ENCODE measurements at regions not wholly inside any gene's neighbourhood (a gene's known extent, or its start where the extent isn't known, plus 50 kb on each side); places are given as distances from the start of the nearest gene placed in this dataset.
"Not testable (repeated sequence)": the region's sequence is repeated elsewhere in the genome, so short reads cannot be mapped to it uniquely, and the experiment has no call there.

DNA sequence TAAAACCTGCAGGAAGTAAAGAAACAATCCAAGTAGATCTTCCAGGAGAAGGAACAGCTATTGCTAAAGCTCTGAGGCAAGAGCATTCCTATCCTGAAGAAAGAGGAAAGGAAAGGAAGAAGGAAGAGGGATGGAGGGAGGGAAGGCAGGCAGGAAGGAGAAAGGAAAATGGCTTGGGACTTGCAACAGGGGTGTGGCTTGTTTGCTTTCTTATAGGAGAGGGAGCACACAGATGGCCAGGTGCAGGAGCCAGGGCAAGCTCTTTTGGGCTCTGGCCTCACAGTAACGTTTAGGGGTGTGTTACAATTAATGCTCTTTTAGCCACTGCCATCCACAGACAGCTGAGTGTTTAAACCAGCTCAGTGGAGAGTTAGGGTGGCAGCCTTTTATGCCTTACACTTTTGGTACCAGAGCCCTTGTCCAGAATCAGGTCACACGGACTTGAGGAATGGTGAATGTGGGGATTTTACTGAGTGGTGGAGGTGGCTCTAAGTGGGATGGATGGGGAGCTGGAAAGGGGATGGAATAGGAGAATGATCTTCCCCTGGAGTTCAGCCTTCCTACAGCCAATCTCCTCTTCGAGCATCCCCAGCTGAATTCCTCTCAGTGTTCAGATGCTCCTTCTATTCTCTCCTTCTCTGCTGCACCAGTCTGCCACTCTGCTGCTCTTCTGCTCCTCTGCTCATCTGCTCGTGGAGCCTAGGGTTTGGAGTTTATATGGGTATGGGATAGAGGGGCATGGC is 108.7 kb upstream of the SLC39A10 start:
- TF ChIP-seq, protein P1, sequence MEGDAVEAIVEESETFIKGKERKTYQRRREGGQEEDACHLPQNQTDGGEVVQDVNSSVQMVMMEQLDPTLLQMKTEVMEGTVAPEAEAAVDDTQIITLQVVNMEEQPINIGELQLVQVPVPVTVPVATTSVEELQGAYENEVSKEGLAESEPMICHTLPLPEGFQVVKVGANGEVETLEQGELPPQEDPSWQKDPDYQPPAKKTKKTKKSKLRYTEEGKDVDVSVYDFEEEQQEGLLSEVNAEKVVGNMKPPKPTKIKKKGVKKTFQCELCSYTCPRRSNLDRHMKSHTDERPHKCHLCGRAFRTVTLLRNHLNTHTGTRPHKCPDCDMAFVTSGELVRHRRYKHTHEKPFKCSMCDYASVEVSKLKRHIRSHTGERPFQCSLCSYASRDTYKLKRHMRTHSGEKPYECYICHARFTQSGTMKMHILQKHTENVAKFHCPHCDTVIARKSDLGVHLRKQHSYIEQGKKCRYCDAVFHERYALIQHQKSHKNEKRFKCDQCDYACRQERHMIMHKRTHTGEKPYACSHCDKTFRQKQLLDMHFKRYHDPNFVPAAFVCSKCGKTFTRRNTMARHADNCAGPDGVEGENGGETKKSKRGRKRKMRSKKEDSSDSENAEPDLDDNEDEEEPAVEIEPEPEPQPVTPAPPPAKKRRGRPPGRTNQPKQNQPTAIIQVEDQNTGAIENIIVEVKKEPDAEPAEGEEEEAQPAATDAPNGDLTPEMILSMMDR (IDR thresholded peaks at IDR 0.05; ENCODE audit: extremely low read depth, insufficient read depth, missing control alignments), result no peak
- in situ Hi-C loops (cut with MboI; ENCODE audit: low pct_unique_long_range_greater_than_20kb, low sequenced_read_pairs, unreplicated experiment), result no loop called here
- DNase-seq (ENCODE audit: low spot score), result no peak

DNA sequence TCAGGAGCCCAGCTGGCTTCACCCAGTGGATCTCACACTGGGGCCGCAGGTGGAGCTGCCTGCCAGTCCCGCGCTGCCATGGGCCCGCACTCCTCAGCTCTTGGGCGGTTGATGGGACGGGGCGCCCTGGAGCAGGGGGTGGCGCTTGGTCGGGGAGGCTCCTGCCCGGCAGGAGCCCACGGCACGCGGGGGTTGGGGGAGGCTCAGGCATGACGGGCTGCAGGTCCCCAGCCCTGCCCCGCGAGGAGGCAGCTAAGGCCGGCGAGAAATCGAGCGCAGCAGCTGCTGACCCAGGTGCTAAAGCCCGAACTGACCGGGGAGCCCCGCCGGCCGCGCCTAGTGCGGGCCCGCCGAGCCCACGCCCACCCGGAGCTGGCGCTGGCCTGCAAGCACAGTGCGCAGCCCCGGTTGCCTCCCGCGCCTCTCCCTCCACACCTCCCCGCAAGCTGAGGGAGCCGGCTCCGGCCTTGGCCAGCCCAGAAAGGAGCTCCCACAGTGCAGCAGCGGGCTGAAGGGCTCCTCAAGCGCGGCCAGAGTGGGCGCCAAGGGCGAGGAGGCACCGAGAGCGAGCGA is 109.7 kb upstream of the SLC39A10 start:
- DNase-seq (ENCODE audit: low spot score); in situ Hi-C loops (cut with MboI; ENCODE audit: low pct_unique_long_range_greater_than_20kb, low sequenced_read_pairs, unreplicated experiment): not testable (repeated sequence)

DNA sequence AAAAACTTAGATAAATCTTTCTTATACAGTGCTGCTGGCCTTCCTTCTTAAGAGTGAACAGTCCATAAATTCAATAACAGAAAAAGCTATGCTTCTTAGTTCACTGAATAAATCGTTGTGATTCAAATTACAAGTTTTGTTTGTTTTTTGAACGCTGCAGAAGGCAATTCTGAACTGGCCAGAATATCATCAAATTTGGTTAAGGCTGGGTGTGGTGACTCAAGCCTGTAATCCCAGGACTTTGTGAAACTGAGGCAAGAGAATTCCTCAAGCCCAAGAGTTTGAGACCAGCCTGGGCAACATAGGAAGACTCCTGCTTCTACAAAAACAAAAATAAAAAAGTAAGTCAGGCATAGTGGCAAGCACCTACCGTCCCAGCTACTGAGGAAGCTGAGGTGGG is 111.2 kb upstream of the SLC39A10 start:
- DNase-seq (ENCODE audit: low spot score), result no peak
- TF ChIP-seq, protein P1 (IDR thresholded peaks at IDR 0.05; ENCODE audit: extremely low read depth, insufficient read depth, missing control alignments), result no peak
- in situ Hi-C loops (cut with MboI; ENCODE audit: low pct_unique_long_range_greater_than_20kb, low sequenced_read_pairs, unreplicated experiment), result no loop called here

DNA sequence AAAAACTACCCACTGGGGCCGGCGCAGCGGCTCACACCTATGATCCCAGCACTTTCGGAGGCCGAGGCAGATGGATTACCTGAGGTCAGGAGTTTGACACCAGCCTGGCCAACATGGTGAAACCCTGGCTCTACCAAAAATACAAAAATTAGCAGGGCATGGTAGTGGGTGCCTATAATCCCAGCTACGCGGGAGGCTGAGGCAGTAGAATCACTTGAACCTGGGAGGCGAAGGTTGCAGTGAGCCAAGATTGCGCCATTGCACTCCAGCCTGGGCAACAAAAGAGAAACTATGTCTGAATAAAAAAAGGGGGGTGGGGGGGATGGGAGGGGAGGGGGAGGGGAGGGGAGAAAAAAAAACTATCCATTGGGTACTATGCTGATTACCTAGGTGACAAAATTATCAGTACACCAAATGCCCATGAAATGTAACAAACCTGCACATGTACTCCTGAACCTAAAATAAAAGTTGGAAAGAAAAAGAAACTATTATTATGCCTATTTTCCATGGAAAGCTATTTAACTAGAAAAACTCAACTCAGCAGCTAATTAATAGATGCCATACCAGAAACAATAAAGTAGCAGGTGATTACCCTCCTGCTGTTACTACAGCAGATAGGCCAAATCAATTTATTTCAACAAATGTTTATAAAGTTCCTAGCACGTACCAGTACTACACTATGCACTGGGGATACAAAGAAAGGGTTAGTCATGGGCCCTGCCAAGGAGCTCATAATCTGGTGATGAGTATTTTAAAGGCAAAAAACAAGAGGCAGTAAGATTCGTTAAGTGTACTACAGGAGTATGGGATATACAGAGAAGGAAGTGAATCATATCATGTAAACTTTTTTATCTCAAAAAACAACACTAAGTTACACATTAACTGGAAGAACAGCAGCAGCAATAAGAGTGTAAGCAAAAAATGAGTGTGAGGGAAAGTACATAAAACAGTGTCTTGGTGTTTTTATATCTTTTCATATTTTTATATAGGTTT is 112.8 kb upstream of the SLC39A10 start:
- TF ChIP-seq, protein P1 (IDR thresholded peaks at IDR 0.05; ENCODE audit: extremely low read depth, insufficient read depth, missing control alignments), result no peak
- in situ Hi-C loops (cut with MboI; ENCODE audit: low pct_unique_long_range_greater_than_20kb, low sequenced_read_pairs, unreplicated experiment), result no loop called here
- no peak for DNase-seq (ENCODE audit: low spot score)

DNA sequence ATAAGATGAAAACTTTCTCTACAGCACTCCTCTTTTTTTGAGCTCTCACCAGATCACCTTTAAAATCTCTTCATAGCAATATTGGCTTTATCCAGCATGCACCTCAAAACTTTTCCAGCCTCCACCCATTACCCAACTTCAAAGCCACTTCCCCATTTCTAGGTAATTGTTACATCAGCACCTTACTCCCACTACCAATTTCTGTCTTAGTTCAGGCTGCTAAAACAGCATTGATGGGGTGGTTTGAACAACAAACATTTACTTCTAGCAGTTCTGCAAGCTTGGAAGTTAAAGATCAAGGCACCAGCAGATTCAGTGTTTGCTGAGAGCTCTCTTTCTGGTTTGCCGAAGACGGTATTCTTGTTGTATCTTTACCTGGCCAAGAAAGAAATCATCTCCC is 114.0 kb upstream of the SLC39A10 start:
- TF ChIP-seq, protein P1 (IDR thresholded peaks at IDR 0.05; ENCODE audit: extremely low read depth, insufficient read depth, missing control alignments), result no peak
- no peak for DNase-seq (ENCODE audit: low spot score)
- in situ Hi-C loops (cut with MboI; ENCODE audit: low pct_unique_long_range_greater_than_20kb, low sequenced_read_pairs, unreplicated experiment), result no loop called here

DNA sequence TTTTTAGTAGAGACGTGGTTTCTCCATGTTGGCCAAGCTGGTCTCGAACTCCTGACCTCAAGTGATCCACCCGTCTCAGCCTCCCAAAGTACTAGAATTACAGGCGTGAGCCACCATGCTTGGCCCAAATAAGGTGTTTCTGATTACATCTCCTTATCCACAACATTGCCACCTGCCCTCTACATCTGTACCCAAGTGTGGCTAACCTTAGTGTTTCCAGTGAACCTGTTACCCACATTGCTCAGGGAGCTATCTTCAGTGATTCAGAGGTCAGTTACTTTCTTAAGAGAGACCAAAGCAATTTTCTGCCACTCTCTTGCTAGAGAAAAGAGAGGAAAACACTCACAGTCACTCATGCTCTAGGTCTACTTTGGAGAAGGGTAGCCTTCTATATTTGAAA is 115.0 kb upstream of the SLC39A10 start:
- no peak for DNase-seq (ENCODE audit: low spot score)

More for the DNA sequence above, 115.0 kb upstream of the SLC39A10 start:
- TF ChIP-seq, protein P1 (IDR thresholded peaks at IDR 0.05; ENCODE audit: extremely low read depth, insufficient read depth, missing control alignments), result no peak
- in situ Hi-C loops (cut with MboI; ENCODE audit: low pct_unique_long_range_greater_than_20kb, low sequenced_read_pairs, unreplicated experiment), result no loop called here
